SK-MEL-5 (cell line): ENCODE measurements at regions not wholly inside any gene's neighbourhood (a gene's known extent, or its start where the extent isn't known, plus 50 kb on each side); places are given as distances from the start of the nearest gene placed in this dataset.
"Not testable (repeated sequence)": the region's sequence is repeated elsewhere in the genome, so short reads cannot be mapped to it uniquely, and the experiment has no call there.

ENCODE experiments used
- DNase-seq: peaks from one replicate; pipeline ENCODE4 v3.0.0-alpha.2; 2016; ENCODE audit warnings: low read depth, low spot score
- in situ Hi-C: cut with HindIII; loops from 2 replicates; pipeline ENCODE4 v1.10.0; 2016; ENCODE audit warnings: low sequenced_read_pairs, high pct_unique_total_duplicates, low pct_unique_long_range_greater_than_20kb

GRCh38 chr2:175435012-175435411 is 253.5 kb upstream of the ATP5MC3 start:
- in situ Hi-C loops = no loop called here
- no peak for DNase-seq

GRCh38 chr2:175432793-175433192 is 251.3 kb upstream of the ATP5MC3 start:
- in situ Hi-C loops = no loop called here
- DNase-seq = no peak

- in situ Hi-C loops = no loop called here
- DNase-seq = peak; percentile 77
These were observed 250.5 kb upstream of the ATP5MC3 start for GRCh38 chr2:175432021-175432420.

GRCh38 chr2:175431101-175431946 is 249.8 kb upstream of the ATP5MC3 start:
- in situ Hi-C loops = no loop called here
- DNase-seq = peak; percentile 30

- in situ Hi-C loops = no loop called here
- DNase-seq = no peak
These were observed 248.7 kb upstream of the ATP5MC3 start for GRCh38 chr2:175430236-175430635.

- no peak for DNase-seq
- in situ Hi-C loops = no loop called here
These were observed 236.8 kb upstream of the ATP5MC3 start for GRCh38 chr2:175418224-175418835.

- in situ Hi-C loops = no loop called here
- DNase-seq = peak; percentile 81
These were observed 233.5 kb upstream of the ATP5MC3 start for GRCh38 chr2:175414882-175415487.

- in situ Hi-C loops = no loop called here
- no peak for DNase-seq
These were observed 232.8 kb upstream of the ATP5MC3 start for GRCh38 chr2:175414191-175414881.

GRCh38 chr2:175410941-175411340 is 229.4 kb upstream of the ATP5MC3 start:
- in situ Hi-C loops, DNase-seq: not testable (repeated sequence)

GRCh38 chr2:175404839-175405238 is 223.3 kb upstream of the ATP5MC3 start:
- DNase-seq = no peak
- in situ Hi-C loops = no loop called here

GRCh38 chr2:175403599-175404221 is 222.2 kb upstream of the ATP5MC3 start:
- in situ Hi-C loops = no loop called here

GRCh38 chr2:175402571-175402970 is 221.1 kb upstream of the ATP5MC3 start:
- DNase-seq = peak; percentile 17
- in situ Hi-C loops = no loop called here

More at GRCh38 chr2:175403599-175404221, 222.2 kb upstream of the ATP5MC3 start:
- DNase-seq = no peak

GRCh38 chr2:175401956-175402469 is 220.5 kb upstream of the ATP5MC3 start:
- in situ Hi-C loops = no loop called here
- no peak for DNase-seq

- in situ Hi-C loops = no loop called here
These were observed 219.5 kb upstream of the ATP5MC3 start for GRCh38 chr2:175400975-175401374.

GRCh38 chr2:175399326-175399725 is 217.8 kb upstream of the ATP5MC3 start:
- in situ Hi-C loops = no loop called here
- DNase-seq = no peak

More at GRCh38 chr2:175400975-175401374, 219.5 kb upstream of the ATP5MC3 start:
- DNase-seq = no peak

GRCh38 chr2:175398848-175399247 is 217.3 kb upstream of the ATP5MC3 start:
- in situ Hi-C loops = no loop called here

GRCh38 chr2:175396696-175397095 is 215.2 kb upstream of the ATP5MC3 start:
- DNase-seq = no peak
- in situ Hi-C loops = no loop called here

More at GRCh38 chr2:175398848-175399247, 217.3 kb upstream of the ATP5MC3 start:
- DNase-seq = no peak
